Stimulated activated CD8-positive, alpha-beta memory T cell treated with anti-CD3 and anti-CD28 coated beads, Interleukin-4, amount 100 ng/mL, for 24 hours (primary cell): ENCODE measurements at regions not wholly inside any gene's neighbourhood (a gene's known extent, or its start where the extent isn't known, plus 50 kb on each side); places are given as distances from the start of the nearest gene placed in this dataset.
"Not testable (repeated sequence)": the region's sequence is repeated elsewhere in the genome, so short reads cannot be mapped to it uniquely, and the experiment has no call there.

Experiments
- DNase-seq: peaks from one replicate; pipeline ENCODE4 v3.0.0-alpha.2; 2020; ENCODE audit warnings: low read depth

GRCh38 chr3:18189282-18190050, 235.7 kb downstream of the SATB1 start:
- DNase-seq, result no peak

DNA sequence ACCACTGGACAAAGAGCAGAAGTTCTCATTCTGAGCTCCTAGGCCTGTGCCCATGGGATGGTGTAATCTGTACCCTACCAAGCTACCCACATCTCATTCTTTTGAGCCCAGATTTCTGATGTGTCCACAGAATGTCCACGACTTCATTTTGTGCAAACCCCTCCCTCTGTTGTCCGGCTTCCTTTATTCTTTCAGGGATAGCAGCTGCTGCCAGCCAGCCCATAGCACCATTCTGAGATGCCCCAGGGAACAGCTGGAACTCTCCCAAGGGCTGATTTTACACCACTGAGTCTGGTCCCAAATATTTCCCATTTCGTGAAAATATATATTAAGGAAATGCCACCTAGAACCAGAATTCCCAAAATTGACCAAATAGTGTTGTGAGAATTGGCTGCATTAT, 236.6 kb downstream of the SATB1 start:
- no peak for DNase-seq

- DNase-seq, result no peak
Measured at GRCh38 chr3:18185624-18186023, 239.5 kb downstream of the SATB1 start.

DNA sequence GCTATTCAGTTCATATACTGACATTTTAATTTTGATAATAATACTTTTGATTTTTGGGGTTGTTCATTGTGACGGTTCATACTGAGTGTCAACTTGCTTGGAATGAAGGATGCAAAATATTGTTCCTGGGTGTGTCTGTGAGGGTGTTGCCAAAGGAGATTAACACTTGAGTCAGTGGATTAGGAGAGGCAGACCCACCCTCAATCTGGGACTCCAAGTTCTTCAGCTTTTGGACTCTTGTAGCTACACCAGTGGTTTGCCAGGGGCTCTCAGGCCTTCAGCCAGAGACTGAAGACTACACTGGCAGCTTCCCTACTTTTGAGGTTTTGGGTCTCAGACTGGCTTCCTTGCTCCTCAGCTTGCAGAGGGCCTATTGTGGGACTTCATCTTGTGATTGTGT, 242.2 kb downstream of the SATB1 start:
- DNase-seq, result not testable (repeated sequence)

- no peak for DNase-seq
Measured at GRCh38 chr3:18179521-18179920, 245.6 kb downstream of the SATB1 start.

- no peak for DNase-seq
Measured at GRCh38 chr3:18177271-18177670, 247.9 kb downstream of the SATB1 start.

DNA sequence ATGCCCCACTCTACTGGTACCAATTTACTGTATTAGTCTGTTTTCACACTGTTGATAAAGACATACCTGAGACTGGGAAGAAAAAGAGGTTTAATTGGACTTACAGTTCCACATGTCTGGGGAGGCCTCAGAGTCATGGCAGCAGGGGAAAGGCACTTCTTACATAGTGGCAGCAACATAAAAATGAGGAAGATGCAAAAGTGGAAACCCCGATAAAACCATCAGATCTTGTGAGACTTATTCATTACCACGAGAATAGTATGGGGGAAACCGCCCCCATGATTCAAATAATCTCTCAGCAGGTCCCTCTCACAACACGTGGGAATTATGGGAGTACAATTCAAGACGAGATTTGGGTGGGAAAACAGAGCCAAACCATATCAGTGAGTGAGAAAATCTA, 251.2 kb downstream of the SATB1 start:
- DNase-seq, result not testable (repeated sequence)

DNA sequence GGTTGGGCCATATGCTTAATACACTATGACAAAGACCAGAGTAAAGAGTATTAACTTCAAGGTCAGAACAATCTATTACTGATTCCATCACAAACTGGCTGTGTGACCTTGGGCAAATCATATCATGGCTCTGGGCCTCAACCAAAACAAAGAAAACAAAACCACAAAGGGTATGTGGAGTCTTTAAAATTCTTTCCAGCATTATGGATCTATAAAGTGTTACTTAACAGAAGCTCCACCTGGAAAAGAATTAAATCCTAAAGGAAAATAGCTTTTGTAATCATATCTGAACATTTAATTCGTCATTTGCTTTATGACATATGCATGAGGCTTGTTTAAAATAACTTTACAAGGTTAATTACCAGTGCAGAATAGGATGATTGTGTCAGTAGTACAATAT, 265.5 kb downstream of the SATB1 start:
- no peak for DNase-seq

GRCh38 chr3:18153571-18154173, 271.5 kb downstream of the SATB1 start:
- DNase-seq, result no peak

- no peak for DNase-seq
Measured at GRCh38 chr3:18151199-18151598, 273.9 kb downstream of the SATB1 start.

GRCh38 chr3:18149935-18150334, 275.2 kb downstream of the SATB1 start:
- no peak for DNase-seq

DNA sequence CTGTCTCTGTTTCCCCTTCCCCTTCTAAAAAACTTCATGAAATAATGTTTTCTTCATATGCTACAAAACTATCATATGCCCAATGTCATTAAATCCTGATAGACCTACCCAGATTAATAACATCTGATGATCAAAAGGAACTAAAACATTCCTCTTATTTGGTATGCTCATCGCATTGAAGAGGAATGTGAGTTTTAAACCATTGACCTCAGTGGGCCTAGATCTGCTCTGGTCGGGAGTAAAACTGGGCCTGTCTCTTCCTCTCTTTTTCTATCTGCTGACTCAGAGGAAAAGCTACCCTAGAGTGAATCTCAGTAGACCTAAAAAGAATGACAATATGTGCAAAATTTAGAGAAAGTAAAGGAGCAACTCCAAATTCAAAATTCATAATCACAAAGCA, 275.8 kb downstream of the SATB1 start:
- no peak for DNase-seq

- no peak for DNase-seq
Measured at GRCh38 chr3:18144571-18144970, 280.6 kb downstream of the SATB1 start.

DNA sequence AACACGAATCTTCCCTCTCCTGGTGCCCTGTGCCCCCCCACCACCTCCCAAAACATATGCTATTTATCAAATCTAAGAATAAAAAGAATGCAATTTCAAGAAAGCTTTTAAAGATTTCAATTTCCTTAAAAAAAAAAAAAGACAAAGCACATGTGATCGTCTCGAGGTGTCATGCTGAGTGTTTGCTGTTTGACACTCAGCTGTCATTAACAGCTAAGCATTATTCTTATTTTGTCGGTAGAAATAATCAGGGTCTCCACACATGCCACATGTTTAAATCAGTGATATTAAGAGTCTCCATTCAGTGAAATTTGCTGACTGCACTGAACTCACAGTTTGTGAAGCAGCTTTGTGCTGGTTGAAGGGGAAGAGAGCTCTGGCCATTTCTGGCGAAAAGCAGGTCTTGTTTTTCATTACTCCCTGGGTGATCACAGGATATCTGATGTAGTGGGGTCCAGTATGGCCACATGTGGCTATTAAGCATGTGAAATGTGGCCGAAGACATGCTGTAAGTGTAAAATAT, 281.8 kb downstream of the SATB1 start:
- DNase-seq, result no peak

DNA sequence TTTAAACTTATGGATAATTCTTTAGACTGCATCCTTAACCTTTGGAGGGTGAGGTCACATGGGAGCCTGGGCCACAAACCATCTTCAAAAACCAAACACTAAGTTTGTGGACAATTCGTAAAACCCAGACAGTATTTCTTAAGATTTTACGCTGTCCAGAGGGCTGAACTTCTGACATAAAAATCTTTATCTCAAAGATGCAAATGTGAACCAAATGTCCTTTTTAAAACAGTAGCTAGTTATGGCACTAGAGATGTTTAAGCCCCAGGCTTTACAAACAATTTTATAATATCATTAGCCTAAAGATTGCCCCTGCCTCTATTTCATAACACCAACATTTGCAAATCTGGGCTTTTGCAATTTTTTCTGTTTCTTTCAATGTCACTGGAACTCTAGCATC, 287.2 kb downstream of the SATB1 start:
- no peak for DNase-seq

GRCh38 chr3:18135060-18135814, 289.9 kb downstream of the SATB1 start:
- no peak for DNase-seq

DNA sequence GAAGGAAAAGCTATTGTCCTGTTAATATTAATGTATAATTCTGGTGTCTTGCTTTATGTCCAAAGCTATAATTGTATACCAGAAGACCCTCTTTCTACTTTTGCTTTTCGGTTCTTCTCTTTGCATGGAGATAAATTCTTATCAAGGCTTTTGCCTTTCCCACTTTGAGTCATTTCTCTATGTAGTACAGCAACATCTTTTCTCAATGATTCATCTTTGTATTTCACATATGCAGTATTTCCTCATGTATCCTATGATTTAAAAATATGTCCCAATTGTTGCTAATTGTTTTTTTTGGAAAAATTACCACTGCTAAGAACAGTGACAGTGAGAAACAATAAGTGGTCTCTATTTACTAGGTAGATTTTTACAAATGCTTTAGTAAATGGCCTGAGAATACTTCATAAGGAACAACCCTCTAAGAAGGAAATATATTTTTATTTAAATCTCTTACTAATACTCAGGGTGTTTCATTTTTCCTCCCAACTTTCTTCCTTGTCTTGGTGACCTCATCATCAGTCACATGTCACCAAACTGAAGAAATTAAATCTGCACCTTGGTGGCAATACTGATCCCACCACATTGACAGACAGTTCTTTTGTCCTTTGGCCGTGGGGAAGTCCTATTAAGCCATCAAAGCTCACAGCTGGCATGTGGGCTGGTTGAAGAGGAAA, 290.6 kb downstream of the SATB1 start:
- no peak for DNase-seq

DNA sequence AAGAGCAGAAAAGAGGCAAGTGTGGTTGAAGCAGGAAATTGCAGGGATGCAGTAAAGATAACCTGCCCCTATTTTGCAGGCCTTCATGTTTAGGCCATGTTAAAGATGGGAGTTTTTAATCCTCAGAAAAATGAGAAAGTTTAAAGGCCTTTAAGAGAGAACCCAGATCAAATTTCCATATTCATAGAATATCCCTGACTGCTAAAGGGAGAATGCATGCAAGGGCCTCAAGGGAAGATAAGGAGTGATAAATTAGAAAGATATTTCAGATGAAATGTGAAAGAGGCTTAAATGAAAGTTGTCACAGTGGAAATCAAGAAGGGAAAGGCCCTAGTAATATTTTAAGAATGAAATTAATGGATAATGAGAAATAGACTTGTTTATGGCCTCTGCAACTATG, 292.1 kb downstream of the SATB1 start:
- DNase-seq, result no peak

- no peak for DNase-seq
Measured at GRCh38 chr3:18127859-18128681, 297.1 kb downstream of the SATB1 start.

- no peak for DNase-seq
Measured at GRCh38 chr3:18127174-18127858, 297.8 kb downstream of the SATB1 start.

DNA sequence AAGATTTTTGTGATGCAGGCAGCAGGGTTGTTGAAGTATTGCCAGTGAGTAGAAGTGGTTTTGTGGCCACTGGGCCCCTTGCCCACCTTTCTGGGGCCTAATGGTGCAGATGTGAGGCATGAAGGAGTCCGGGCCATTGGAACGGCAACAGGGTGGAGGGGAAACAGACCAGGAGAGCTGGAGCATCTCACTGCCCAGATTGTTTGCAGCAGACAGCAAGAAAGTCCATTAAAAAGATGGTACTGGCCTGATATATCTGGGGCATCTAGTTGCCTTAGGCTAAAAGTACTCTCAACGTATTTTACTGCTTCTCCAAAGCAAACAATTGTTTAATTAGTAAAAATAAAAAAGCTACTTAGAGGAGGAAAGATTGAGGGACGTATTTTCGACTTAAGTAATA, 298.4 kb downstream of the SATB1 start:
- no peak for DNase-seq
